ENCODE measurements at regions not wholly inside any gene's neighbourhood (a gene's known extent, or its start where the extent isn't known, plus 50 kb on each side); places are given as distances from the start of the nearest gene placed in this dataset.

DNA sequence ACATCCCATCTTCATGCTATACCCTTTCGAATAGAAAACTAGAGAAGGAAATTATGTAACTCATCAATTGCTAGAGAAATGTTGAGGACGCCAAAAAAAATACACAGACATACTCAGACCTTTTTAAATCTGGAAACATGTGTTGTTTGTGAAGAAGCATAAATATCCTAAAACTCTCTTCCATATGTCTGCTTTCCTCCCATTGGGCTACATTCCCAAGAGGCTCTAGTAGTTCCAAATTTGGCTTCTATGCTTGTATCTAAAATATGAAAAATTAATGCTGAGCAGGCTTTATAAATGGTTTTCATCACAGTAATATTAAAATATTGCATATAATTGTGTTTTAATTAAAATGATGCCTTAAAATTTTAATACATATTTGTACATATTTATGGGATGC, 297.9 kb upstream of the PSMD7 start:
- TF ChIP-seq POLR2A (IDR thresholded peaks at IDR 0.05; ENCODE audit: low read length) (no peak), GATA1 (IDR thresholded peaks at IDR 0.05; ENCODE audit: low read depth, low read length) (no peak)
